GM12864 (cell line): ENCODE measurements at regions not wholly inside any gene's neighbourhood (a gene's known extent, or its start where the extent isn't known, plus 50 kb on each side); places are given as distances from the start of the nearest gene placed in this dataset.

Experiments
- DNase-seq: peaks from one replicate; pipeline ENCODE4 v3.0.0-alpha.2; 2011; ENCODE audit warnings: low read depth
- H3K4me3 ChIP-seq: 2 replicates; pipeline ENCODE4 v1.5.1; 2011; ENCODE audit warnings: mild to moderate bottlenecking, low read depth, low read length, control low read depth
- TF ChIP-seq, protein P1 (sequence below): IDR thresholded peaks from 2 replicates; pipeline ENCODE4 v1.5.1; 2011; ENCODE audit warnings: low read depth, mild to moderate bottlenecking, moderate library complexity, low read length, control low read depth, inconsistent platforms; ENCODE audit errors: missing control alignments

- TF ChIP-seq, protein P1, sequence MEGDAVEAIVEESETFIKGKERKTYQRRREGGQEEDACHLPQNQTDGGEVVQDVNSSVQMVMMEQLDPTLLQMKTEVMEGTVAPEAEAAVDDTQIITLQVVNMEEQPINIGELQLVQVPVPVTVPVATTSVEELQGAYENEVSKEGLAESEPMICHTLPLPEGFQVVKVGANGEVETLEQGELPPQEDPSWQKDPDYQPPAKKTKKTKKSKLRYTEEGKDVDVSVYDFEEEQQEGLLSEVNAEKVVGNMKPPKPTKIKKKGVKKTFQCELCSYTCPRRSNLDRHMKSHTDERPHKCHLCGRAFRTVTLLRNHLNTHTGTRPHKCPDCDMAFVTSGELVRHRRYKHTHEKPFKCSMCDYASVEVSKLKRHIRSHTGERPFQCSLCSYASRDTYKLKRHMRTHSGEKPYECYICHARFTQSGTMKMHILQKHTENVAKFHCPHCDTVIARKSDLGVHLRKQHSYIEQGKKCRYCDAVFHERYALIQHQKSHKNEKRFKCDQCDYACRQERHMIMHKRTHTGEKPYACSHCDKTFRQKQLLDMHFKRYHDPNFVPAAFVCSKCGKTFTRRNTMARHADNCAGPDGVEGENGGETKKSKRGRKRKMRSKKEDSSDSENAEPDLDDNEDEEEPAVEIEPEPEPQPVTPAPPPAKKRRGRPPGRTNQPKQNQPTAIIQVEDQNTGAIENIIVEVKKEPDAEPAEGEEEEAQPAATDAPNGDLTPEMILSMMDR, result no peak
- DNase-seq, result no peak
- H3K4me3 ChIP-seq, result no peak overlapping the region
Measured at GRCh38 chr3:99330924-99331532, 307.4 kb upstream of the COL8A1 start.

DNA sequence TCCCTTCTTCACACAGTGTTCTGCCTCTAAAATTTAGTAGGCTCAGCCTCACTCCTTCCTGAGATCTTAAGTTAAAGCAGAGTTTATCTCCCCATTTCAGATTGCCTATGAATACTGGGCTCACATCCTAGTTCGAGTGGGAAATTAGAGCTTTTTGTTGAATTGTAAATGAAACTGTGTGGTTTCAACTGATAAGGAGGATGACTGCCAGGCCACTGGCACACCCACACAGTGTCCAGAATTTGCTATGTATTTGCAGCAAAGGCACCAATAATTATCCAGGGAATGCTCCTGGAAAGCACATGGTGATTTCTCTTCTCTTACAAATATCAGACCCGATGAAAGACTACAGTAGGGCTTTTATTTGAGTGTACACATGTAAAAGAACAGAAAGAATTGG is 308.1 kb upstream of the COL8A1 start:
- TF ChIP-seq, protein P1, result no peak
- no peak for DNase-seq
- H3K4me3 ChIP-seq, result no peak overlapping the region

DNA sequence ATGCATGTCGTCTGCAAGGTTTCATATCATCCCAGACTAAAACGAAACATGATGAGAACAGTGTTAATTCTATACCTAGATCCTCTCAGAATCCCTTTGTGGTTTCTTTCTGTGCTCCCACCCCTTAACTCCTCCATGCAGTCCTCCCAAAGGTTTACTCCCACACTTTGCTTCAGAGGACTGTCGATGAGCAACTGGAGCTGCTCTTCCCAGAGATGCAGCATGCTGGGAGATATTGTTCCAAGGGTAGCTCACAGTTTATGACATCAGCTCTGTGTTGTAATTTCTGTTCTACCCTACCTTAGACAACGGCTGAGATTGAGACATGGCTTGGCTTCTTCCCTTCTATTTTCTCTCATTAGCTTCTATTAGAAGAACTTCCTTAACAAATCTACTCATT is 313.0 kb upstream of the COL8A1 start:
- no peak overlapping the region for H3K4me3 ChIP-seq
- DNase-seq, result no peak
- TF ChIP-seq, protein P1, result no peak

- no peak overlapping the region for H3K4me3 ChIP-seq
- TF ChIP-seq, protein P1, result no peak
- DNase-seq, result no peak
Measured at GRCh38 chr3:99324636-99325203, 313.7 kb upstream of the COL8A1 start.

DNA sequence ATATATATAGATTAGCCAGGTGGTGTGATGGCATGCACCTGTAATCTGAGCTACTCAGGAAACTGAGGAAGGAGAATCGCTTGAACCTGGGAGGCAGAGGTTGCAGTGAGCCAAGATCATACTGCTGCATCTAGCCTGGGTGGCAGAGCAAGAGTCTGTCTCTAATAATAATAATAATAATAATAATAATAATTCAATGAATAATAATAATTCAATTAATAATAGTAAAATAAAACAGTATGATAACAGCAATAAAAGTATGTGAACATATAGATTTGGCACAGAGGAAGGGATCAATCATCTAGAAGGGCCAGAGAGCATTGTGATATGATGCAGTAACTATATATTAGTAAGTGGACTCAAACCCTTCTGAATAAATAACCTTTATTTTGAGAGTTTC is 314.5 kb upstream of the COL8A1 start:
- no peak for DNase-seq
- H3K4me3 ChIP-seq, result no peak overlapping the region
- TF ChIP-seq, protein P1, result no peak

GRCh38 chr3:99322551-99322950 is 315.8 kb upstream of the COL8A1 start:
- no peak overlapping the region for H3K4me3 ChIP-seq
- no peak for DNase-seq
- TF ChIP-seq, protein P1, result no peak

DNA sequence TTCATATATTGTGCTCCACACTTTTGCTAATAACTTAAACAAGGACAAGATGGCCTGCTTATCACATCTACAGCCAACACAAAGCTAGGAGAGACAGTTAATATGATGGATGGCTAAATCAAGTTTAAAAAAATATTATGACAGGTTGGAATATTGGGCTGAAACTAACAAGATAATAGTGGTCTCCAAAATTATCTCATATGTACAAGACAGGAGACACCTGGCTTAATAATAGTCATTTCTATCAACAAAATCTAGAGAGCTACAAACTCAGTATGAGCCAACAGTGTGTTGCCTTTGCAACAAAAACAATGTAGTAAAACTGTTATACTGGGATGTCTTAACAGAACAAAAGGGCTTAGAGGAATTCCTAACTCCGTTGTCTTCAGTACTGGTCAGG is 317.1 kb upstream of the COL8A1 start:
- no peak for DNase-seq
- no peak overlapping the region for H3K4me3 ChIP-seq
- TF ChIP-seq, protein P1, result no peak
